Karpas-422 (cell line): ENCODE measurements at regions not wholly inside any gene's neighbourhood (a gene's known extent, or its start where the extent isn't known, plus 50 kb on each side); places are given as distances from the start of the nearest gene placed in this dataset.
"Not testable (repeated sequence)": the region's sequence is repeated elsewhere in the genome, so short reads cannot be mapped to it uniquely, and the experiment has no call there.

ENCODE experiments used
- DNase-seq: peaks from one replicate; pipeline ENCODE4 v3.0.0-alpha.2; 2015
- H2AFZ ChIP-seq: fragments of 200-600 bp; sonication (generic); 2 replicates; pipeline ENCODE4 v1.6.1; 2014; ENCODE audit warnings: antibody characterized with exemption, low read length, mixed read lengths
- H3K27ac ChIP-seq: fragments of 200-600 bp; sonication (generic); 2 replicates; pipeline ENCODE4 v1.5.1; 2014; ENCODE audit warnings: mild to moderate bottlenecking, low read length, moderate library complexity
- H3K27me3 ChIP-seq: fragments of 200-600 bp; sonication (generic); 2 replicates; pipeline ENCODE4 v1.6.1; 2014; ENCODE audit warnings: low read length, mixed read lengths
- H3K36me3 ChIP-seq: fragments of 200-600 bp; sonication (generic); 2 replicates; pipeline ENCODE4 v1.6.1; 2014; ENCODE audit warnings: low read length, mixed read lengths; ENCODE audit not compliant: insufficient read depth
- H3K4me1 ChIP-seq: fragments of 200-600 bp; sonication (generic); 2 replicates; pipeline ENCODE4 v1.6.1; 2014; ENCODE audit warnings: mild to moderate bottlenecking, low read length, mixed read lengths
- H3K4me2 ChIP-seq: fragments of 200-600 bp; sonication (generic); 2 replicates; pipeline ENCODE4 v1.6.1; 2014; ENCODE audit warnings: low read length, low read depth, mild to moderate bottlenecking; ENCODE audit not compliant: poor library complexity, severe bottlenecking
- H3K4me3 ChIP-seq: fragments of 200-600 bp; sonication (generic); 2 replicates; pipeline ENCODE4 v1.5.1; 2014; ENCODE audit warnings: mild to moderate bottlenecking, antibody characterized with exemption, low read length, mixed read lengths
- H3K79me2 ChIP-seq: fragments of 200-600 bp; sonication (generic); 2 replicates; pipeline ENCODE4 v1.6.1; 2014; ENCODE audit warnings: mild to moderate bottlenecking, low read length, mixed read lengths
- H3K9ac ChIP-seq: fragments of 200-600 bp; sonication (generic); 2 replicates; pipeline ENCODE4 v1.6.0; 2014; ENCODE audit warnings: low read length
- H3K9me2 ChIP-seq: fragments of 200-600 bp; sonication (generic), shearing (Covaris generic); replicated peaks from 2 replicates; pipeline ENCODE4 v1.6.0; 2014; ENCODE audit warnings: mild to moderate bottlenecking, low read length, moderate library complexity; ENCODE audit not compliant: insufficient read depth
- H3K9me3 ChIP-seq: fragments of 300-700, 200-600 bp; sonication (generic); 2 replicates; pipeline ENCODE4 v1.6.1; 2014; ENCODE audit warnings: low read length, mixed read lengths
- H4K20me1 ChIP-seq: fragments of 200-600 bp; sonication (generic); 2 replicates; pipeline ENCODE4 v1.6.1; 2014; ENCODE audit warnings: mild to moderate bottlenecking, antibody characterized with exemption, low read length, low read depth; ENCODE audit not compliant: insufficient read depth

- not testable (repeated sequence) for H3K27ac ChIP-seq
Measured at GRCh38 chr1:172855983-172856382, 194.8 kb downstream of the TNFSF18 start.

GRCh38 chr1:172863031-172863430 is 187.7 kb downstream of the TNFSF18 start:
- Histone ChIP-seq H3K4me2 (no peak overlapping the region), H3K9me2 (no peaks in the 10 kb centered on the region), H3K79me2 (no peaks in the 10 kb centered on the region), H3K4me3 (no peak overlapping the region), H4K20me1 (no peaks in the 10 kb centered on the region), H3K4me1 (peaks cover 10% of the 10 kb centered on the region), H3K27me3 (no peaks in the 10 kb centered on the region), H3K9ac (no peak overlapping the region), H2AFZ (no peak overlapping the region), H3K9me3 (no peaks in the 10 kb centered on the region), H3K27ac (no peak overlapping the region), H3K36me3 (no peaks in the 10 kb centered on the region)
- DNase-seq, result no peak

More at GRCh38 chr1:172855983-172856382, 194.8 kb downstream of the TNFSF18 start:
- not testable (repeated sequence) for H3K4me1 ChIP-seq, H3K36me3 ChIP-seq, H3K4me2 ChIP-seq, H3K9ac ChIP-seq, H3K27me3 ChIP-seq, DNase-seq, H2AFZ ChIP-seq, H4K20me1 ChIP-seq, H3K9me2 ChIP-seq, H3K4me3 ChIP-seq, H3K79me2 ChIP-seq, H3K9me3 ChIP-seq

- no peaks in the 10 kb centered on the region for H3K79me2 ChIP-seq
- H3K27ac ChIP-seq, result no peak overlapping the region
- H3K27me3 ChIP-seq, result no peaks in the 10 kb centered on the region
- no peak for DNase-seq
- H3K4me1 ChIP-seq, result peaks cover 17% of the 10 kb centered on the region
- H3K9ac ChIP-seq, result no peak overlapping the region
- no peak overlapping the region for H3K4me2 ChIP-seq
- H3K36me3 ChIP-seq, result no peaks in the 10 kb centered on the region
- no peak overlapping the region for H2AFZ ChIP-seq
- H3K4me3 ChIP-seq, result no peak overlapping the region
- no peaks in the 10 kb centered on the region for H3K9me3 ChIP-seq
- no peaks in the 10 kb centered on the region for H3K9me2 ChIP-seq
- no peaks in the 10 kb centered on the region for H4K20me1 ChIP-seq
Measured at GRCh38 chr1:172867216-172867818, 183.4 kb downstream of the TNFSF18 start.

GRCh38 chr1:172870901-172871606 is 179.7 kb downstream of the TNFSF18 start:
- no peak overlapping the region for H3K9ac ChIP-seq

GRCh38 chr1:172874950-172875349 is 175.8 kb downstream of the TNFSF18 start:
- Histone ChIP-seq H3K4me3 (no peak overlapping the region), H2AFZ (no peak overlapping the region), H3K9me2 (no peaks in the 10 kb centered on the region), H3K4me2 (no peak overlapping the region), H4K20me1 (no peaks in the 10 kb centered on the region), H3K27ac (no peak overlapping the region), H3K79me2 (no peaks in the 10 kb centered on the region), H3K9ac (no peak overlapping the region), H3K36me3 (no peaks in the 10 kb centered on the region), H3K4me1 (peaks cover 11% of the 10 kb centered on the region), H3K27me3 (no peaks in the 10 kb centered on the region), H3K9me3 (no peaks in the 10 kb centered on the region)
- DNase-seq, result no peak

More at GRCh38 chr1:172870901-172871606, 179.7 kb downstream of the TNFSF18 start:
- H2AFZ ChIP-seq, result no peak overlapping the region
- no peak for DNase-seq
- no peaks in the 10 kb centered on the region for H3K9me3 ChIP-seq
- H3K27me3 ChIP-seq, result no peaks in the 10 kb centered on the region
- H3K4me1 ChIP-seq, result peaks cover 15% of the 10 kb centered on the region
- no peak overlapping the region for H3K27ac ChIP-seq
- no peaks in the 10 kb centered on the region for H3K79me2 ChIP-seq
- no peak overlapping the region for H3K4me2 ChIP-seq
- no peak overlapping the region for H3K4me3 ChIP-seq
- no peaks in the 10 kb centered on the region for H3K9me2 ChIP-seq
- H3K36me3 ChIP-seq, result no peaks in the 10 kb centered on the region
- H4K20me1 ChIP-seq, result no peaks in the 10 kb centered on the region

- Histone ChIP-seq H3K4me3 (no peak overlapping the region), H3K4me2 (no peak overlapping the region), H2AFZ (no peak overlapping the region), H3K4me1 (peaks cover 5% of the 10 kb centered on the region), H3K9me2 (no peaks in the 10 kb centered on the region), H3K27ac (no peak overlapping the region), H3K79me2 (no peaks in the 10 kb centered on the region), H3K36me3 (no peaks in the 10 kb centered on the region), H4K20me1 (no peaks in the 10 kb centered on the region), H3K27me3 (no peaks in the 10 kb centered on the region), H3K9me3 (no peaks in the 10 kb centered on the region), H3K9ac (no peak overlapping the region)
- DNase-seq, result no peak
Measured at GRCh38 chr1:172875892-172876291, 174.8 kb downstream of the TNFSF18 start.

- no peak overlapping the region for H2AFZ ChIP-seq
- no peaks in the 10 kb centered on the region for H3K36me3 ChIP-seq
- H3K9me3 ChIP-seq, result no peaks in the 10 kb centered on the region
- no peak overlapping the region for H3K27ac ChIP-seq
- H3K4me3 ChIP-seq, result no peak overlapping the region
- H3K9ac ChIP-seq, result no peak overlapping the region
- no peaks in the 10 kb centered on the region for H3K9me2 ChIP-seq
- no peaks in the 10 kb centered on the region for H4K20me1 ChIP-seq
- no peaks in the 10 kb centered on the region for H3K27me3 ChIP-seq
- H3K79me2 ChIP-seq, result no peaks in the 10 kb centered on the region
- no peak overlapping the region for H3K4me2 ChIP-seq
- peaks cover 16% of the 10 kb centered on the region for H3K4me1 ChIP-seq
- no peak for DNase-seq
Measured at GRCh38 chr1:172882385-172882784, 168.4 kb downstream of the TNFSF18 start.

- Histone ChIP-seq H3K9me3 (no peaks in the 10 kb centered on the region), H3K79me2 (no peaks in the 10 kb centered on the region), H3K4me3 (no peak overlapping the region), H3K36me3 (no peaks in the 10 kb centered on the region), H4K20me1 (no peaks in the 10 kb centered on the region), H3K4me1 (peaks cover 16% of the 10 kb centered on the region), H3K27me3 (no peaks in the 10 kb centered on the region), H3K9me2 (no peaks in the 10 kb centered on the region), H3K9ac (no peak overlapping the region), H2AFZ (no peak overlapping the region), H3K4me2 (no peak overlapping the region), H3K27ac (no peak overlapping the region)
- DNase-seq, result no peak
Measured at GRCh38 chr1:172882791-172883386, 167.9 kb downstream of the TNFSF18 start.
